DND-41 (cell line): ENCODE measurements at regions not wholly inside any gene's neighbourhood (a gene's known extent, or its start where the extent isn't known, plus 50 kb on each side); places are given as distances from the start of the nearest gene placed in this dataset.

Experiments used
- ATAC-seq: fragments of 200-7000 bp; cut with Tn5 transposase; 3 replicates; pipeline ENCODE4 v1.9.1; 2021; ENCODE audit warnings: low read depth; ENCODE audit not compliant: insufficient read depth
- DNase-seq: peaks from one replicate; pipeline ENCODE4 v3.0.0-alpha.2; 2020
- H2AFZ ChIP-seq: 2 replicates; pipeline ENCODE4 v1.6.0; 2012; ENCODE audit warnings: low read depth, low read length
- H3K27ac ChIP-seq: 2 replicates; pipeline ENCODE4 v1.5.1; 2012; ENCODE audit warnings: low read length, inconsistent platforms
- H3K27me3 ChIP-seq: fragments of 200-600 bp; sonication (generic); 2 replicates; pipeline ENCODE4 v1.6.0; 2012; ENCODE audit warnings: low read length, mild to moderate bottlenecking, inconsistent platforms; ENCODE audit not compliant: insufficient read depth, poor library complexity
- H3K36me3 ChIP-seq: 2 replicates; pipeline ENCODE4 v1.5.1; 2012; ENCODE audit warnings: low read length, inconsistent platforms; ENCODE audit not compliant: insufficient read depth
- H3K4me1 ChIP-seq: 2 replicates; pipeline ENCODE4 v1.5.1; 2012; ENCODE audit warnings: mild to moderate bottlenecking, low read length; ENCODE audit not compliant: insufficient read depth
- H3K4me2 ChIP-seq: 2 replicates; pipeline ENCODE4 v1.6.0; 2012; ENCODE audit warnings: mild to moderate bottlenecking, moderate library complexity, low read length, inconsistent platforms; ENCODE audit not compliant: insufficient read depth
- H3K4me3 ChIP-seq, 2 experiments: fragments of 200-600 bp in 1 of 2; shearing (Covaris generic) in 1 of 2; 2 replicates each; pipeline ENCODE4 v1.5.1; 2012 to 2016; ENCODE audit warnings: inconsistent platforms in 2 of 2, low read length in 2 of 2, mild to moderate bottlenecking in 2 of 2, low read depth in 1 of 2, moderate library complexity in 1 of 2
- H3K79me2 ChIP-seq: 2 replicates; pipeline ENCODE4 v1.6.0; 2012; ENCODE audit warnings: low read length, inconsistent platforms; ENCODE audit not compliant: insufficient read depth
- H3K9ac ChIP-seq: 2 replicates; pipeline ENCODE4 v1.6.0; 2012; ENCODE audit warnings: low read depth, mild to moderate bottlenecking, inconsistent platforms, low read length, moderate library complexity
- H3K9me3 ChIP-seq: 2 replicates; pipeline ENCODE4 v1.5.1; 2012; ENCODE audit warnings: low read length, moderate library complexity, mild to moderate bottlenecking, inconsistent platforms; ENCODE audit not compliant: insufficient read depth, severe bottlenecking
- H4K20me1 ChIP-seq: 2 replicates; pipeline ENCODE4 v1.6.0; 2012; ENCODE audit warnings: low read length; ENCODE audit not compliant: insufficient read depth
- CTCF ChIP-seq: IDR thresholded peaks from 2 replicates; pipeline ENCODE4 v1.5.1; 2012; ENCODE audit warnings: borderline replicate concordance, low read length, moderate library complexity, mild to moderate bottlenecking; ENCODE audit not compliant: poor library complexity, severe bottlenecking; ENCODE audit errors: extremely low read depth
- EZH2 ChIP-seq: IDR thresholded peaks from 3 replicates; pipeline ENCODE4 v1.6.1; 2012; ENCODE audit warnings: borderline replicate concordance, low read depth, mild to moderate bottlenecking, moderate library complexity, low read length, inconsistent platforms; ENCODE audit not compliant: severe bottlenecking

- Histone ChIP-seq H2AFZ (no peak overlapping the region), H4K20me1 (no peaks in the 10 kb centered on the region), H3K4me2 (no peak overlapping the region), H3K27ac (no peak overlapping the region), H3K4me3 (no peak overlapping the region), H3K36me3 (no peaks in the 10 kb centered on the region), H3K27me3 (no peaks in the 10 kb centered on the region), H3K79me2 (no peaks in the 10 kb centered on the region), H3K9me3 (no peaks in the 10 kb centered on the region), H3K4me1 (no peaks in the 10 kb centered on the region), H3K9ac (no peak overlapping the region)
- ATAC-seq (no peak), DNase-seq (no peak)
- TF ChIP-seq EZH2 (no peak), CTCF (no peak)
Observed at GRCh38 chr10:63744060-63744941, 223.1 kb downstream of the REEP3 start.

DNA sequence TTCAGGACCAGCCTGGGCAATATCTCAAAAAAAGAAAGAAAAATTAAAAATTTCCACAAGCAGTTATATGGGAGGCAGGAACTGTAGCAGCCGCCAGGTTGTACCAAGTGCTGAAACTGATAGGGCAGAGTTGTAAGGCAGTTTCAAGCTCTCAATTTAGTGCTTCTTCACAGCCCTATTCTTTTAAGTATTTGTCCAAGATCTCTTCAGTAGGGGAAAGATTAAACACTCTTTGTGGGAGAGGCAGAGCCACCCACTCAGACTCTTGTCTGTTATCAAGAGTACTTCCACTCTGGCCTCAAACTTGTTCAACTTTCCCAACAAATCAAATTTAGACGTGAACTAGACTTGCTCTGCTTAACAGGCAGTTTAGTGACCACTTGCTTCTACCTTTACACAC is 228.7 kb downstream of the REEP3 start:
- Histone ChIP-seq H4K20me1 (no peaks in the 10 kb centered on the region), H3K27ac (no peak overlapping the region), H3K4me3 (no peak overlapping the region), H3K4me1 (no peaks in the 10 kb centered on the region), H3K79me2 (no peaks in the 10 kb centered on the region), H3K27me3 (no peaks in the 10 kb centered on the region), H3K9me3 (no peaks in the 10 kb centered on the region), H3K9ac (no peak overlapping the region), H3K36me3 (no peaks in the 10 kb centered on the region), H2AFZ (no peak overlapping the region), H3K4me2 (no peak overlapping the region)
- no peak for TF ChIP-seq CTCF
- no peak for TF ChIP-seq EZH2
- DNase-seq (no peak), ATAC-seq (no peak)

GRCh38 chr10:63751836-63752235 is 230.6 kb downstream of the REEP3 start:
- Histone ChIP-seq H3K9ac (no peak overlapping the region), H4K20me1 (no peaks in the 10 kb centered on the region), H3K4me1 (no peaks in the 10 kb centered on the region), H3K4me3 (no peak overlapping the region), H3K9me3 (no peaks in the 10 kb centered on the region), H3K27me3 (no peaks in the 10 kb centered on the region), H3K79me2 (no peaks in the 10 kb centered on the region), H3K36me3 (no peaks in the 10 kb centered on the region), H3K4me2 (no peak overlapping the region), H3K27ac (no peak overlapping the region), H2AFZ (no peak overlapping the region)
- ATAC-seq (no peak), DNase-seq (no peak)
- TF ChIP-seq CTCF (no peak), EZH2 (no peak)
